ENCODE measurements at regions not wholly inside any gene's neighbourhood (a gene's known extent, or its start where the extent isn't known, plus 50 kb on each side); places are given as distances from the start of the nearest gene placed in this dataset.
A peak's percentile ranks its signal among the peaks of the same experiment; 100 is the strongest.

DNA sequence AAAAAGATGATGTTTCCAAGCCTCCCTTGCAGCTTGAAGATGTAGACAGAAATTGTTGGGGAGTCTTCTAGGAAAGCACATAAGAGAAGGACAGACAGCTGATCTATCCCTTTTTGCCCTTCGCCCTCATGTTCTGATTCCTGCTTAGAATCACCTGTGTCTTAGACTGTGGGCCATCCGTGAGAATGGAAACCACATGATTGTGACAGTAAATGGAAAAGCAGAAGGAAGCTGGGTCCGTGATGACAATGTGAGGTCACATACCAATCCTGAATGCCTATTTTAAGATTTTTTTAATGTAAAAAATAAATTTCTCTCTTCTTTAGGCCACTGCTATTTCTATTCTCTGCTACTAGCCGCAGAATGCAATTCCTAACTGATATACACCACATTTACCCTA, 67.7 kb upstream of the C1orf87 start:
- in situ Hi-C loops (cut with HindIII; ENCODE audit: low sequenced_read_pairs) = no loop called here
- TF ChIP-seq, protein P1, sequence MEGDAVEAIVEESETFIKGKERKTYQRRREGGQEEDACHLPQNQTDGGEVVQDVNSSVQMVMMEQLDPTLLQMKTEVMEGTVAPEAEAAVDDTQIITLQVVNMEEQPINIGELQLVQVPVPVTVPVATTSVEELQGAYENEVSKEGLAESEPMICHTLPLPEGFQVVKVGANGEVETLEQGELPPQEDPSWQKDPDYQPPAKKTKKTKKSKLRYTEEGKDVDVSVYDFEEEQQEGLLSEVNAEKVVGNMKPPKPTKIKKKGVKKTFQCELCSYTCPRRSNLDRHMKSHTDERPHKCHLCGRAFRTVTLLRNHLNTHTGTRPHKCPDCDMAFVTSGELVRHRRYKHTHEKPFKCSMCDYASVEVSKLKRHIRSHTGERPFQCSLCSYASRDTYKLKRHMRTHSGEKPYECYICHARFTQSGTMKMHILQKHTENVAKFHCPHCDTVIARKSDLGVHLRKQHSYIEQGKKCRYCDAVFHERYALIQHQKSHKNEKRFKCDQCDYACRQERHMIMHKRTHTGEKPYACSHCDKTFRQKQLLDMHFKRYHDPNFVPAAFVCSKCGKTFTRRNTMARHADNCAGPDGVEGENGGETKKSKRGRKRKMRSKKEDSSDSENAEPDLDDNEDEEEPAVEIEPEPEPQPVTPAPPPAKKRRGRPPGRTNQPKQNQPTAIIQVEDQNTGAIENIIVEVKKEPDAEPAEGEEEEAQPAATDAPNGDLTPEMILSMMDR (IDR thresholded peaks at IDR 0.05; ENCODE audit: low read depth, low read length, missing control alignments) = no peak
- no peak for DNase-seq (ENCODE audit: low read depth)
- H3K4me3 ChIP-seq (ENCODE audit: low read depth, low read length) = no peak overlapping the region

DNA sequence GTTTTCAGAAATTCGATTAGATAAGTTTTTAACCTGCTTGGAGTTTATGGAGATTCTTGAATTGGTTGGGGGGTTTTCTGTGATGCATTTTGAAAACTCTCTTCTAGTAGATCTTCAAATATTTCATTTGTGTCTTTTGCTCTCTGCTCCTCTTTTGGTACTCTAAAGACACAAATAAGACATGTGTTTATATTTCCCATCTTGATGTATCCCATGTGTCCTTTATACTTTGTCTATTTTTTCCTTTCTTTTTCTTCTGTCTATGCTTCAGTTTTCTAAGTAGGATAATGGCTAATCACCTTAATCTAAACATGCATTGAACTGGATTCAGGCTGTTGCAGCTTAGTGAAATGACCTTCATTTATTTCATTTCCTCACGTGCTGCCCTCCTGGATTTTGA, 63.8 kb upstream of the C1orf87 start:
- no peak for DNase-seq (ENCODE audit: low read depth)
- no peak overlapping the region for H3K4me3 ChIP-seq (ENCODE audit: low read depth, low read length)
- TF ChIP-seq, protein P1 (IDR thresholded peaks at IDR 0.05; ENCODE audit: low read depth, low read length, missing control alignments) = no peak
- in situ Hi-C loops (cut with HindIII; ENCODE audit: low sequenced_read_pairs) = no loop called here

- in situ Hi-C loops (cut with HindIII; ENCODE audit: low sequenced_read_pairs) = no loop called here
- H3K4me3 ChIP-seq (ENCODE audit: low read depth, low read length) = no peak overlapping the region
- TF ChIP-seq, protein P1 (IDR thresholded peaks at IDR 0.05; ENCODE audit: low read depth, low read length, missing control alignments) = no peak
- DNase-seq (ENCODE audit: low read depth) = no peak
These were observed 62.8 kb upstream of the C1orf87 start for GRCh38 chr1:60136395-60136794.

- no peak for DNase-seq (ENCODE audit: low read depth)
- TF ChIP-seq, protein P1 (IDR thresholded peaks at IDR 0.05; ENCODE audit: low read depth, low read length, missing control alignments) = no peak
- H3K4me3 ChIP-seq (ENCODE audit: low read depth, low read length) = no peak overlapping the region
- in situ Hi-C loops (cut with HindIII; ENCODE audit: low sequenced_read_pairs) = no loop called here
These were observed 61.1 kb upstream of the C1orf87 start for GRCh38 chr1:60134716-60135115.

GRCh38 chr1:60133848-60134247, 60.3 kb upstream of the C1orf87 start:
- no peak overlapping the region for H3K4me3 ChIP-seq (ENCODE audit: low read depth, low read length)
- TF ChIP-seq, protein P1 (IDR thresholded peaks at IDR 0.05; ENCODE audit: low read depth, low read length, missing control alignments) = no peak
- DNase-seq (ENCODE audit: low read depth) = peak; percentile 86
- in situ Hi-C loops (cut with HindIII; ENCODE audit: low sequenced_read_pairs) = no loop called here

- DNase-seq (ENCODE audit: low read depth) = peak; percentile 77
- no peak overlapping the region for H3K4me3 ChIP-seq (ENCODE audit: low read depth, low read length)
- in situ Hi-C loops (cut with HindIII; ENCODE audit: low sequenced_read_pairs) = no loop called here
- TF ChIP-seq, protein P1 (IDR thresholded peaks at IDR 0.05; ENCODE audit: low read depth, low read length, missing control alignments) = no peak
These were observed 59.6 kb upstream of the C1orf87 start for GRCh38 chr1:60133000-60133673.
